Fibroblast of skin of back (primary cell): ENCODE measurements at regions not wholly inside any gene's neighbourhood (a gene's known extent, or its start where the extent isn't known, plus 50 kb on each side); places are given as distances from the start of the nearest gene placed in this dataset.
"Not testable (repeated sequence)": the region's sequence is repeated elsewhere in the genome, so short reads cannot be mapped to it uniquely, and the experiment has no call there.

Experiments used
- DNase-seq: peaks from one replicate; pipeline ENCODE4 v3.0.0-alpha.2; 2013

DNA sequence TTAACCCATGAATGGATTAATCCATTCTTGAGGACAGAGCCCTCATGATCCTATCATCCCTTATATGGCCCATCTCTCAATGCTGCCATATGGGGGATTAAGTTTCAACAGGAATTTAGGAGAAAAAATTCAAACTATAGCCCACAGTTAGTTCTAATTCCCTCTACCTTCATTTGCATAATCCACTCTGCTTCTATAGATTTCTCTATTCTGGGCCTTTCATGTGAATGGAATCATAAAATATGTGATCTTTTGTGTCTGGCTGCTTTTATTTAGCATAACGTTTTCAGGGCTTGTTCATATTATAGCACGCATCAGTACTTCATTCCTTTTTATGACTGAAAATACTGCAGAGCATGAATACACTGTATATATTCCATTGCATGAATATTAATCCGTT lies 55.4 kb downstream of the CTSL start:
- DNase-seq: no peak

DNA sequence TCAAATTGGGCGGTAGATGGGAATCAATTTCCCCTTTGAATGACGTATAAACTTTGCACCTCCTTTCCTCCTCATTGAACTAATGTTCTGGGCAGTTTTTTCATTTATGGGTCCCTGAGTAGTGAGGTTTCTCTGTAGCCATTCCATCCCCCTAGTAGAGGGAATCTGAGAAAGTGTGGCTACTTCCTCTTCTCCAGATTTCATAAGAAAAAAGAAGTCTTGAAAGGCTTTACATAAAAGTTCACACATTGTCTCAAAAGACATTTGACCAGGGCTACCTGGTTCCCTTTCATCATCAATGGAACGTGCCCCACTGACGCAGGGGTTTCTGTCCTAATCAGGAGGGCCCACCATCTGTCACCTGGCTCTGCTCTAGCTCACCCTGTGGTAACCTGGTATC lies 57.3 kb downstream of the CTSL start:
- DNase-seq: no peak

DNA sequence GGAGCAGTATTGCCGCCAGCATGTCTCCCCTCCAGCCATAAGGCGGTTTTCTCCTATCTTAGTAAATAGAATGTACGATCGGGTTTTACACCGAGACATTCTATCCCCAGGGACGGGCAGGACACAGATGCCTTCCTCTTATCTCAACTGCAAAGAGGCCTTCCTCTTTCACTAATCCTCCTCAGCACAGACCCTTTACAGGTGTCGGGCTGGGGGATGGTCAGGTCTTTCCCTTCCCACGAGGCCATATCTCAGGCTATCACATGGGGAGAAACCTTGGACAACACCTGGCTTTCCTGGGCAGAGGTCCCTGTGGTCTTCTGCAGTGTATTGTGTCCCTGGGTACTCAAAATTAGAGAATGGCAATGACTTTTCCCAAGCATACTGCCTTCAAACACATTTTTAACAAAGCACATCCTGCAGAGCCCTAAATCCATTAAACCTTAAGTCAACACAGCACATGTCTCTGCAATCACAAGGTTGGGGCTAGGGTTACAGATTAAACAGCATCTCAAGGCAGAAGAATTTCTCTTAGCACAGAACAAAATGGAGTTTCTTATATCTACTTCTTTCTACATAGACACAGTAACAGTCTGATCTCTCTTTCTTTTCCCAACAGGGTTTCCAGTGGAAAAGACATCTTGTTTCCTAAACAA lies 59.5 kb downstream of the CTSL start:
- DNase-seq: not testable (repeated sequence)

DNA sequence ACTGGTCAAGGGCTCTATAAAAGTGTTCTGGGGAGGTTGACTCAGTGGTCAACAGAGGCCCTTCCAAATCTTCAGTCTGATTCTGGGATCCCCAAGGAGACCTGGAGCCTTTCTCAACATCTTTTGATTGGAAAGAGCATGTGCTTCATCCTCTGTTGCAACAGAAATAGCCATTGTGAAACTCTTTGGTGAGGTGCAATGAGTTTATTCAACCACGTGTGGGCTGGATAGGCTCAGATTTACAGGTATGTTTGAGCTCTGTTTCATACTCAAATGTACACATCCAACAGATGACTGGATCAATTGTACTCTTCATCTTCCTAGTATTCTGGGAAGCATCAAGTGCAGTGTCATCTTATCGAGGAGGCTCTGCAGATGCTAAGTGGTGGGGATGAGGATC lies 60.5 kb downstream of the CTSL start:
- DNase-seq: no peak

DNA sequence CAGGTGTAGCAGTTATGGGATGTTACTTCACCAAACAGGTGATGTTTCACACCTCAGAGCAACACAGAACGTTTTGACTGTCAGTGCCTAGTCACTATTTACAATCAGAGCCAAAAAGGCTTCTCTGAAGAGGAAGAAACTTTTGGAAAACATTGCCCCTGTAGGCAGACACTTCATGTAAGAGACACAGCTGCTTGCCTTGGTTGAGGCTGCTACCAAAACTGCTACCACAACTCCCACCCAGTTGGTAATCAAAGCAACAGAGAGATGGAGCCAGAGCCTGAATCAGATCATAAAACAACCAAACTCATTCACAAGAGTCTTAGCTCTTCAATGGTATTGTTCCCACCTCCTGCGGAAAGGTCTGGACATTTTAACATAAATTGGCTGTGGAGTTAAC lies 61.0 kb downstream of the CTSL start:
- DNase-seq: no peak

DNA sequence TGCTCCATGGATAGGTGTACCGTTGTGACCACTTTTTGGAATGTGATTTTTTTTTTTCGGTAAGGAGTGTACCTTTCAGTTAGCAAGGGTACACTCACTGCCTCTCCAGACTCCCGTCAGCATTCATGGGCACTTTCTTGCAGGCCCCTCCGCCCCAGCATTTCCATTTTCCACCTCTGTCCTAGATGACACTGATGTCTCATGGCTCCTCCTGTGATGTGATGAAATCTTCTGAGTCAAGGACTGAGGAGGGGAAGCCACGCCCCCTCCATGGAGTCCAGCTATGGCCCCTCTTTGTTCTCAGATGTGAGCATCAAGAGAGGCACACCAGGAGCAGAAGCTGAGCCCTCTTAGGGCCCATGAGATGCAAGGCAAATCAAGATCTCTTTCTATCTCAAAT lies 61.8 kb downstream of the CTSL start:
- DNase-seq: peak; percentile 1

DNA sequence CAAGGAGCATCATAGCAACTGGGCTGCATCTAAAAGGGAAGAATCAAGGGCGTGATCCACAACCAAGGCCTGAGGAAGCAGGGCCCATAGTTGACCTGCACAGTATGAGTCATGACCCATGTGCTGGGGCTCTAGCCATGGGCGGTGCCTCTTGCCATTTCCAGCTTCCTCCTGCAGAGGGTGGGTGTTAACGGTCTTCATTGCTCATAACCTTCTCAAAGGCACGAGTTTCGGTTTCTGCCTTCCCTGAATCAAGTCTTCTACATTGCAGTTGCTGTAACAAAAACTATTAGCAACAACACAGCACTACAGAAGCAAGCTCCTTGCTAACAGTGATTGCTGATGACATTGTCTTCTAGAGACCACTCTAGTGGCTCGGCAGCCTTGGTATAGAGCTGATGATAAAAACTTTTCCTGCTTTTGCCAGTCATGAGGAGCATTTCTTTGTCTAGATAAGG lies 66.9 kb downstream of the CTSL start:
- peak; percentile 49 for DNase-seq

DNA sequence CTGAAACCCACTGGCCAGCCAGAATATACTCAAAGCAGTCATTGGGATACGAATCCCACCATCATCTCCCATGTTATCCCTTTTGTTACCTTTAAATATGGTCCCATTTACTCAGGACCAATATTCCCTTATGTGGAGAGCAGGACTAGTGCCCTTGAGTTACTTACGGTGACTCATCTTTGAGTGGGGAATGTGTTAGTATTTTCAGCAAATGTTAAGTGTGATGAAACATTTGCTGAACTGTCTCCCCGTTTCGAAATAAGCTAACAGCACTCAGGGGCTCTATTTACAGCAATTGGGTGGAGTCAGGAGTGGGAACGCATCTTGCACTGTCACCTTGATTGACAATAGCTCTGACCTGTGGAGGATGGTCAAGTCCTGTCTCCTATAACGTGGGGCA lies 67.4 kb downstream of the CTSL start:
- peak; percentile 57 for DNase-seq

DNA sequence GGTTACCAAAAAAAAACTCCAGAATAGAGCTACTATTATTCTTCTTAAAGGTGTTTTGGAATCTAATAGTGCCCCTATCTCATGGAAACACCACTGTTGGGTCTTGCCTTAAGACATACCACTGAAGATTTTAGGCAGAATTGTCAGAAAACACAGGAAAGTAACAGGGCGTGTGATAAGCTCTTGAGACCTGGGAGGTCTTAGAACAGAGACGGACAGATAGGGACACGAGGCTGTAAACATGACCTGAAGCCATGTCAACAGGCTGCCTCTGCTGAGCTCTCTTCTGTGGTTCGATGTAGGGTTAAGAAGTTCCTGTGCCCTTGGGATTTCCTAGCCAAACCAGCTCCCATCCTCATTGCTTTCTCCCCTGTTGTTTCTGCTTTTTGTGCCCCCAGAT lies 69.3 kb downstream of the CTSL start:
- no peak for DNase-seq

DNA sequence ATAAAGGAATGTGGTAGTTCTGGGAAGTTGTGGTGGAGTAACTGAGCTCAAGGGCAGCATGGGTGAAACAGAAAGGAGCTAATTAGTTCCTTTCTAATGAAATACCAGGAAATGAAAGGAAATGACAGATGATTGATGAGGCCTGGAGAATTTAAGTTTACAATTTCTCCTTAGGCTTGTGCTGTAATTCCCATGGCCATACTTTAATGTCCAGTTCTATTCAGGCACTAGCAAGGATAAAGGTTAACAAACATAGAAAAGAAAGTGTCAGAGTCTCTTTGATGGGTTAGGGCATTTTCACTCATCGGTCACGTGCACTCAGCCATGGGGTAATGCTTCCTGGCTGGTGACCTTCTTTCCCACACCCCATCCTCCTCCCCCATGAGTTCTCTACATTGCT lies 70.3 kb downstream of the CTSL start:
- no peak for DNase-seq

DNA sequence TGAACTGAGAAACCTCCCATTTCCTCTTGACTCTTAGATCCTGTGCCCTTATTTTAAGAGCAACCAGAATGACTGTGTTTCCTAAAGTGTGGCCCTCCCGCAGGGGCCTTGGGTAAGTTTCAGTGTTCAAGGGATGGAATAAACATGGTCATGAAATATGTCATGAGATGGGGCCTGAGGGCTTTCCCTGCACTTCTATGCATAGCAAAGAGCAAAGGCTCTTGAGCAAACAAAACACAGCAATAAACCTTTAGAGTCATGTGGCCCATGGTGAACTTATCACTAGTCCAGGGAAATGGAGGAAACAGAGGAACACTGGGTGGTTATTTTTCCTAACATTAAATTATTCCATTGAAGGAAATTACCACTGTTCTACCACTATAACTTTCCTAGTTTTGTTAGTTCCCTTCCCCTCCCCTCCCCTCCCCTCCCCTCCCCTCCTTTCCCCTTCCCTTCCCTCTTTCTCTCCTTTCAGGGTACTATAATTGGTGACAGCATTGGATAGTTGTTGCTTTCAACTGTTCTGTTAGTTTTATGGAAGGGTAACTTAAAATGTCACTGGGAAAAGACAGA lies 72.4 kb downstream of the CTSL start:
- no peak for DNase-seq

DNA sequence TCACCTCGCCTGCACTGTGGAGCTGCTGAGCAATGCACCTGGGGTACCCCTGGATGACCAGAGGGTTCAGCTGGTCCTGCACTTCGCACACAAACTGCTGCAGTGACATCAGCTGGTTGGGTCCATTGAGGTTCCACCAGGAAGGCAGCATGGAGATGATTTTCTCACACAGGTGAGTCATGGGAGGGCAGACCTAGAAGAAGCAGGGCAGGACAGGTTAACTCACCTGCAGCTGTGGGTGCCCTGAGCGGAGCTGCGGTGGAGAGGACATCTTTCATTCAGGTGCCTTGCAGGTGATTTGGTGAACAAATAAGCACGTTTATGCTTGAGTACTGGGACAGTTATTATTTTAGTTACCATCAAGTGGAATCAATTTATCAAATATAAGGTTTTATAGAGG lies 73.6 kb downstream of the CTSL start:
- no peak for DNase-seq

DNA sequence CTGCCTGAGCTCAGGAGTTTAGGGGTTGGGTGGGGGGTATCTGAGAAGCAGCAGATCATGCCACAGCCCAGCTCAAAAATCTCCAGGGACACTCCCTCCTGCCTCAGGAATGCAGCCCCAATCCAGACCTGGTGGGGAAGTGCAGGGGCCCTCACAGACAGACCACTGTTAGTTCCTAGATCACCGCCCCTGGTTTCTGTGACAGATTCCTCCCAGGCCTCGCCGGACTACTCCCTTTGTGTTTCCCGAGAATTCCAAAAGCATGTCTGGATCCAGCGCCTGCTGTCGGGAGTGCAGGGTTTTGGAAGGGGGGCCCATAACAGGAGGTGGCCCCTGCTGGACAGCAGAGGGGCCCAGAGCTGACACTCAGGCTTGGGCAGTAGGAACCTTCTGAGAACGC lies 74.5 kb downstream of the CTSL start:
- DNase-seq: no peak

DNA sequence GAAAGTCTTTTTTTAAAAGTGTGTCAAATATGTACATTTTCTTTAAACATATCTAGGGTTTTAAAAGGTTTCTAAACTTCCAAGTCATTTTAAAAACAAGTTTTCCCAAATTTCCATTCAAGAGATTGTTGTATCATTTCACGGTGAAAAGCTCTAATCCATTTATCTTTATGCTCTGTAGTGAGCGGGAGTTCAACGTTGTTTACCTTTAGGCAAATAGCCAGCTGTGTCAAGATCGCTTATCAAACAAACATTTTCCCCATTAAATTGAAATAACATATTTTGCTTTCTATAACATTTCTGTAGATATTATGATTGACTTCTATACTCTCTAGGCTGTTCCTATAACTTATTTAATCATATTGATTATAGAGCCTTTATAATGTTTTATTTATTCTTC lies 75.1 kb downstream of the CTSL start:
- DNase-seq: no peak

DNA sequence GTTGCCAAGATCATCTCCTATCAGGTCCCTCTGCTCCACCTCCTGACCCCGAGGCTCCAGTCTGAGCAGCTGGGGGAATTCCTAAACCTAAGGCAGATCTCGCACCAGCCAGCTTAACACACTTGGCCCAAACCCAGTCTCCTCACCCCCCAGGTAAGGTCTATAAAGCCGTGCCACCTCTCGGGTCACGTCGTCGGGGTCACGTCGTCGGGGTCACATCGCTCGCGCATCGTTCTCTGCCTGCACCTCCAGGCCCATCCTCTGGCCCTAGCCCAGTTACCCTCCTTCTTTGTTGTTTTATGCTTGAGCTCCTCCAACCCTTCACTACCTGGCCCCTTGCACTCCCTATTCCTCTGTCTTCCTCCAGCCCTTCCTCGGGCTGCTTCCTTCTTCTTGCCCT lies 77.2 kb downstream of the CTSL start:
- no peak for DNase-seq

DNA sequence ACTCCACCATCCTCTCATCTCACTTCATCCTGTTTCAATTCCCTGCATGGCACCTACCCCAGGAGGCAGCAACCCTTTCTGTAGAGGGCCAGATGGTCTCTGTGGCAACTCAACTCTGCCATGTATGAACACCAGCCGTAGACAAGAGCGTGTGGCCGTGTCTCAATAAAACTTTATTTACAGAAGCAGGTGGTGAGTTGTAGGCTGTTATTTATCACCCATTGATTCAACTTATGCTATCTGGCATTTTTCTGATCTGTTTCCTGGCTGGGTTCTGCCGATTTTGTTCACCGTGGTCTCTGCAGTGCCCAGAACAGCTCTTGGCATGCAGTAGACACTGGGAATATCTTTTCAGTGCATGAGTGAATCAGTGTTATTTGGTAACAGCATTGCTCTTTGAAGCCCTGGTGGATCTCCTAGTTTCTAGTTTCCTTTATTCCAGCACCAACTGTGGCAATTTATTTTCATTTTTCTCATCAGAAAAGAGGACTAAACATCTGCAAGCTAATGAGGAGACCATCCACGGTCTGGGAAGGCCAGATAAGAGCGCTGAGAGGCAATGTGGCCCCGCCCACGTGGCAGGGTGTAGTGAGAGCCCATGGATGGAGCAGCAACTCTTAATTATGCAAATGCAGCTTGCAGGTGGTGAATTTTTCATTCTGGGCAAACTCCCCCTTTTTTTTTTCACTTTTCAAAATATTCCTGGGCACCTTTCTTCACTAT lies 77.9 kb downstream of the CTSL start:
- no peak for DNase-seq

DNA sequence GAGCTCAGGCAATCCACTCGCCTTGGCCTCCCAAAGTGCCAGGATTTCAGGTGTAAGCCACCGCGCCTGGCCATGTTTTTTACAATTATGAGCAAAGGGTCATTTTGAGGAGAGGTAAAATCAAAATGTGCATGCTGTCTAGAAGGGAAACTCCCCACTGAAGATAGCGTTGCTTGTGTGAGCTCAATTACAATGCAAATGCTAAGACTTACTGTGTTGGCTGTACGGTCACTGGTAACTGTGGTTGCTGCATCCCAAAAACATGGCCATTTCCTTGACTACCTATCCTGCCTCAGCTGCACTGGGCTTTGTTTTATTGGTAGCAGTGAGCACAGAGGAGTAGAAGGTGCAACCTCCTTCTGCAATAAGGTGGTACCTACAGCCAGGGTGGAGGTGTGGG lies 77.4 kb upstream of the SPATA31E1 start:
- no peak for DNase-seq

DNA sequence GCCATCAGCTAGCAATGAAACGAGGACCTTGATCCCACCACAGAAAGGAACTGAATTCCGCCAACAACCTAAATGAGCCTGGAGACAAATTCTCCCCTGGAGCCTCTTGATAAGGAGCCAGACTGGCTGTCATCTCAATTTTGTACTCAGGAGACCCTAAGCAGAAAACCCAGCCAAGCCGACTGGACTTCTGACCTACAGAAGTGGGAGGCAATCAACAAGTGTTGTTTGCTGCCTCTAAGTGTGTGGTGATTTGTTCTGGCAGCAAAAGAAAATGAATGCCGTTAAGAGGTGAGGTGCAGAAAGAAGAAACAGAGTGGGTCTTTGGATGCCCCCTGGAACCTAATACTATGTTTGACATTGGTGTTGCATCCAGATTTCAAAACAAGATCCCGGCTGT lies 72.7 kb upstream of the SPATA31E1 start:
- no peak for DNase-seq

DNA sequence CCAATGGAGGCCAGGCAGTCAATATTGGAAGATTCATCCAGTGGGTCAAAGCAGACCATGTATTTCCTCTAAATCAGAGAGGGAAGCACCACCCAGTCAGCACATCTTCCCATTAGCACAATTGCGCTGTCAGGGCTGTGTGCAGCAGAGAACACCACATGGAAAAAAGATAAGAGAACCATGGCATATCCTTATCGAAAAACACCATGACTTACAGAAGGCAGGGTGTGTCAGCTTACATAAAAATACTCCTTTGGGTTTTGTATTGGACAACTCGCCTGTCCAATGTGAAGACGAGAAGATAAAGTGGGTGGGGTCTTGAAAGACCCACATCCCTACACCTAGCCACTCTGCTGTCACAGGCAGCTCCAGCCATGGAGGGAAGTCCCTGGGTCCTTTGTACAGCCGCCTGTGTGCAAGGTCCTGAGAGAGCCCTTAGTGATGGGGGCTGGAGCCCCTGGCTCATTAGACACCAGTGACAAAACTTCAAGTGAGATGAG lies 71.9 kb upstream of the SPATA31E1 start:
- no peak for DNase-seq

DNA sequence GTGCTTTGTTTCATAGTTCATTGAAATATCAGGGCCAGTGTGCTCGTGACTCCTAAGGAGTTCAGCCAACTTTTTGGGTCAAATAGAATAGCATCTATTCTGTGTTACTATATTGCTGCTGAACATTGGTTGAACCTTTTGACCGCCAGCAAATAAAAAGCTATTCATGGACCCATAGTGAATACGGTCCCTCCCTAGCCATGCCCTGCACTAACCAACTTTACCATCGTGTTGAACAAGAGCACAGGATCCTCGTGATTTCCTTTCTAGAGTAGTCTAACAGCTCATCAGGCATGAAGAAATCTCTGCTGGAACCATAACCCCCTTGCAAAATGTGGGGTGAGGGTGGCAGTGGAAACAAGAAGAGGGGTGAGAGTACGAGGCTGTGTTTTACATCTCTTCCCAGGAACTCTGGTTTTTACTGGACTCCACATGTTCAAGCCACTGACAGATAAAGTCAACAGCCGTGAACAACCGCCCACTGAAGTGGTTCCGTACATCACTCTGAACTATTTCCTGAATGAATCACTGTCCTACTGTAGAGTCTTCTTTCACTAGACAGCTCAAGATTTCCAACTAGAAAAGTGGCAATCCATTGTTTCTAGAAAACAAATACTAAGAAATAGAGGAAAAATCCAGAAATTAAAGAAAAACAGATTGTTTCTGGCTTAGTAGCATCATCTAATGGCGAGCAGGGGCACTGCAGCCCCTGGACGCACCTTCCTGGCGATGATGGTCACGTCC lies 70.1 kb upstream of the SPATA31E1 start:
- DNase-seq: peak; percentile 55

DNA sequence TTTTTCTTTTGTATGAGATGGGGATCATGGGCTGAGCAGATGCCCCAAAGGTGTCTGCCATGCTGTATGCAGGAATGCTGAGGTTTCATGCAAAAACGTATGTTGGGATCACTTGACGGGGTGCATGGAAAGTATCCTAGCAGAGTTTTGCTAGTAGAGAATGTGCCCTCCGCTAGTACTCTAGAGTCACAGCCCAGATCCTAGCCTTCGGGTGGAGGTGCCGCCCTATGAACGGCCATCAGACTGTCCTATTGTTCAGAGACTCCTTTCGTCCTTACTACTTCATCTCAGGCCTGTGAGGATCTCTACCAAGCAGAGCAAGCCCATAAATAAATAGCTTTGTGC lies 69.6 kb upstream of the SPATA31E1 start:
- no peak for DNase-seq

DNA sequence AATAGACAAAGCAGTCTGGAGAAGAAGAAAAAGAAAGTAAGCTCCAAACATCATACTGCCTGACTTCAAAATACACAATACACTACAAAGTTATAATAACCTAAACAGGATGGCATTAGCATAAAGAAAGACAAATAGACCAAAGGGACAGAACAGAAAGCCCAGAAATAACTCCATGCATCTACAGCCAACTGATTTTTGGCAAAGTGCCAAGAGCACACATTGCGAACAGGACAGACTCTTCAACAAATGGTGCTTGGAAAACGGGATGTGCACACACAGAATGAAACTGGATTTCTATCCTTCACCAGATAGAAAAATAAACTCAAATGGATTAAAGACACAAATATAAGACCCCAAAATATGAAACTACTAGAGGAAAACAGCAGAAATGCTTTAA lies 66.6 kb upstream of the SPATA31E1 start:
- DNase-seq: no peak

DNA sequence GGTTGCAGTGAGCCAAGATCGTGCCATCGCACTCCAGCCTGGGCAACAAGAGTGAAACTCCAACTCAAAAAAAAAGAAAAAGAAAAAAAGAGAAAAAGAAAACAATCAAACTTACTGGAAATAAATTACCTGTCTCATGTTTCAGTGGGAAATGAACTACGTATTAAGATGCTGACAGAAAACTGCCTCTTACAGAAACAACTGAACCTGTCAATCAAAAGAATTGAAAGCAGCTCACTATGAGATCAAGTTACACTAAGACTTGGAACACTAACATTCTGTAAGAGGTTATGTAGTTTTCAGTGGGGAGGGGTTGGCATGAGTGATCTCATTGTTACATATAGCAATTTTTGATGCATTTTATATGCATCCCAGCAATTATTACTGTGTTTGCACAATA lies 64.4 kb upstream of the SPATA31E1 start:
- DNase-seq: no peak
